Osteoblast (primary cell): ENCODE measurements at regions not wholly inside any gene's neighbourhood (a gene's known extent, or its start where the extent isn't known, plus 50 kb on each side); places are given as distances from the start of the nearest gene placed in this dataset.

Source experiments
- DNase-seq: peaks from one replicate; pipeline ENCODE4 v3.0.0; 2011; ENCODE audit warnings: low spot score, mixed read lengths; ENCODE audit not compliant: insufficient read length; ENCODE audit errors: missing footprints
- H2AFZ ChIP-seq: 2 replicates; pipeline ENCODE4 v1.6.0; 2011; ENCODE audit warnings: mild to moderate bottlenecking, low read length
- H3K27ac ChIP-seq: 2 replicates; pipeline ENCODE4 v1.5.1; 2011; ENCODE audit warnings: mild to moderate bottlenecking, low read depth, low read length, moderate library complexity
- H3K27me3 ChIP-seq: 2 replicates; pipeline ENCODE4 v1.6.0; 2012; ENCODE audit warnings: mild to moderate bottlenecking, control low read depth, inconsistent platforms, low read length, moderate library complexity; ENCODE audit not compliant: insufficient read depth
- H3K36me3 ChIP-seq: 2 replicates; pipeline ENCODE4 v1.5.1; 2011; ENCODE audit warnings: mild to moderate bottlenecking, low read length, control low read depth, moderate library complexity; ENCODE audit not compliant: insufficient read depth
- H3K4me1 ChIP-seq: 2 replicates; pipeline ENCODE4 v1.5.1; 2011; ENCODE audit warnings: mild to moderate bottlenecking, low read length, control low read depth, moderate library complexity; ENCODE audit not compliant: insufficient read depth
- H3K4me2 ChIP-seq: 2 replicates; pipeline ENCODE4 v1.6.0; 2011; ENCODE audit warnings: mild to moderate bottlenecking, low read length; ENCODE audit not compliant: insufficient read depth
- H3K4me3 ChIP-seq: fragments of 200-600 bp; sonication (generic); 3 replicates; pipeline ENCODE4 v1.5.1; 2012; ENCODE audit warnings: mild to moderate bottlenecking, low read length, inconsistent platforms; ENCODE audit not compliant: insufficient read depth
- H3K79me2 ChIP-seq: 2 replicates; pipeline ENCODE4 v1.6.0; 2012; ENCODE audit warnings: mild to moderate bottlenecking, low read length, control low read depth, inconsistent platforms; ENCODE audit not compliant: insufficient read depth
- H3K9me3 ChIP-seq: 2 replicates; pipeline ENCODE4 v1.5.1; 2011; ENCODE audit warnings: low read depth, low read length, control low read depth
- H4K20me1 ChIP-seq: 2 replicates; pipeline ENCODE4 v1.6.0; 2012; ENCODE audit warnings: mild to moderate bottlenecking, low read length, control low read depth; ENCODE audit not compliant: insufficient read depth
- CTCF ChIP-seq: IDR thresholded peaks from 2 replicates; pipeline ENCODE4 v1.5.1; 2011; ENCODE audit warnings: mild to moderate bottlenecking, low read depth, low read length, moderate library complexity; ENCODE audit errors: extremely low read depth

- no peaks in the 10 kb centered on the region for H4K20me1 ChIP-seq
- H3K4me3 ChIP-seq = no peak overlapping the region
- no peak overlapping the region for H2AFZ ChIP-seq
- H3K36me3 ChIP-seq = no peaks in the 10 kb centered on the region
- no peaks in the 10 kb centered on the region for H3K9me3 ChIP-seq
- no peak overlapping the region for H3K27ac ChIP-seq
- H3K27me3 ChIP-seq = no peaks in the 10 kb centered on the region
- H3K4me1 ChIP-seq = no peaks in the 10 kb centered on the region
- no peak overlapping the region for H3K4me2 ChIP-seq
- H3K79me2 ChIP-seq = no peaks in the 10 kb centered on the region
- DNase-seq = no peak
- TF ChIP-seq CTCF = no peak
Measured at GRCh38 chr20:12022126-12022525, 104.4 kb downstream of the BTBD3 start.

GRCh38 chr20:12023194-12023795 is 105.6 kb downstream of the BTBD3 start:
- H3K4me2 ChIP-seq = no peak overlapping the region
- no peak overlapping the region for H3K27ac ChIP-seq
- no peak for TF ChIP-seq CTCF
- no peak for DNase-seq
- no peaks in the 10 kb centered on the region for H3K27me3 ChIP-seq
- no peaks in the 10 kb centered on the region for H3K9me3 ChIP-seq
- no peak overlapping the region for H2AFZ ChIP-seq
- H4K20me1 ChIP-seq = no peaks in the 10 kb centered on the region
- no peaks in the 10 kb centered on the region for H3K4me1 ChIP-seq
- H3K4me3 ChIP-seq = no peak overlapping the region
- H3K36me3 ChIP-seq = no peaks in the 10 kb centered on the region
- no peaks in the 10 kb centered on the region for H3K79me2 ChIP-seq

- no peak overlapping the region for H3K27ac ChIP-seq
- DNase-seq = no peak
- no peak overlapping the region for H2AFZ ChIP-seq
- no peaks in the 10 kb centered on the region for H3K9me3 ChIP-seq
- no peak overlapping the region for H3K4me2 ChIP-seq
- no peaks in the 10 kb centered on the region for H3K4me1 ChIP-seq
- no peaks in the 10 kb centered on the region for H4K20me1 ChIP-seq
- H3K27me3 ChIP-seq = no peaks in the 10 kb centered on the region
- no peaks in the 10 kb centered on the region for H3K36me3 ChIP-seq
- H3K79me2 ChIP-seq = no peaks in the 10 kb centered on the region
- H3K4me3 ChIP-seq = no peak overlapping the region
- TF ChIP-seq CTCF = no peak
Measured at GRCh38 chr20:12028771-12029170, 111.1 kb downstream of the BTBD3 start.

GRCh38 chr20:12030470-12030869 is 112.8 kb downstream of the BTBD3 start:
- H3K4me2 ChIP-seq = no peak overlapping the region
- no peaks in the 10 kb centered on the region for H3K9me3 ChIP-seq
- no peaks in the 10 kb centered on the region for H4K20me1 ChIP-seq
- H2AFZ ChIP-seq = no peak overlapping the region
- no peak overlapping the region for H3K27ac ChIP-seq
- DNase-seq = no peak
- H3K36me3 ChIP-seq = no peaks in the 10 kb centered on the region
- no peaks in the 10 kb centered on the region for H3K4me1 ChIP-seq
- no peak overlapping the region for H3K4me3 ChIP-seq
- no peaks in the 10 kb centered on the region for H3K27me3 ChIP-seq
- no peaks in the 10 kb centered on the region for H3K79me2 ChIP-seq
- TF ChIP-seq CTCF = no peak
